ENCODE measurements at regions not wholly inside any gene's neighbourhood (a gene's known extent, or its start where the extent isn't known, plus 50 kb on each side); places are given as distances from the start of the nearest gene placed in this dataset.
"Not testable (repeated sequence)": the region's sequence is repeated elsewhere in the genome, so short reads cannot be mapped to it uniquely, and the experiment has no call there.

DNA sequence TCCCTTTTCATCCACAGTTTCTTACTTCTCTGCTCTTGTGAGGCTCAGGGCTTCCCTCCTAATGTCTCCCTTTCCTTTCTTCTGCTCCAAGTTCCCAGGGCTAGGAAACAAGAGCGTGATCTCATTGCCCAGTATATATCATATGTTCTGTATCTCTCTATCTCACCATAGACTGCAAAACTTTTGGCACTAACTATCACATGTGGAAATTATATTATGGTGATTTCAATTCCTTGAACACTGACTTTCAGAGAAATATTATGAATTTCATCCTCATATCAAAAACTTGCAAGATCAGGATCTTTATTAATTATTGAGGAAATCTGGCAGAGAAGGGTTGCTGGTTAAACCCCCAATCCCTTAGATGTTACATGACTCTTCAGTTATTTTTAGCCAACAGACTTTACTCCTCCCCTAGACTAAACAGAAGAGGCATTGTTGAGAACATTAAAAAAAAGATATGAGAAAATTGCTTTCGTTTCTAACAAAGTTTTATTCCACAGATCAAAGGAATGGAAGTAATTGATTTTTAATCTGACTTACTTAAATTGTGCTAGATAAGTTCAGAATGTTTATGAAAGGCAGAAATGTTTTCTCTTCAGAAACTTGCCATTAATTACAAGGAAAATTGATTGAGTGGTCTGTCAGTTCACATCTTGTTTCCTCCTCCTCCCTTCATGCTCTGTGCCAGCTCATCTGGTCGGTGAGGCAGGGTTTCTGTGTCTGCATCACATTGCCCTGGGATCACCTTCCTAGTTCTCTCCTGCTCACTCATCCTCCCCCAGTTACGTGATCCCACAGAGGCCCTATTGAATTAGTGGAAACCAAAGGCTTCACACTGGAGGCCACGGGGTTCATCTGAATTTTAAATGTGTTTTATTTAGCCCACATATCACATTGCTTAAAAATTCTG lies 378.5 kb downstream of the LMO7 start:
- no peak for DNase-seq (ENCODE audit: low read depth)

DNA sequence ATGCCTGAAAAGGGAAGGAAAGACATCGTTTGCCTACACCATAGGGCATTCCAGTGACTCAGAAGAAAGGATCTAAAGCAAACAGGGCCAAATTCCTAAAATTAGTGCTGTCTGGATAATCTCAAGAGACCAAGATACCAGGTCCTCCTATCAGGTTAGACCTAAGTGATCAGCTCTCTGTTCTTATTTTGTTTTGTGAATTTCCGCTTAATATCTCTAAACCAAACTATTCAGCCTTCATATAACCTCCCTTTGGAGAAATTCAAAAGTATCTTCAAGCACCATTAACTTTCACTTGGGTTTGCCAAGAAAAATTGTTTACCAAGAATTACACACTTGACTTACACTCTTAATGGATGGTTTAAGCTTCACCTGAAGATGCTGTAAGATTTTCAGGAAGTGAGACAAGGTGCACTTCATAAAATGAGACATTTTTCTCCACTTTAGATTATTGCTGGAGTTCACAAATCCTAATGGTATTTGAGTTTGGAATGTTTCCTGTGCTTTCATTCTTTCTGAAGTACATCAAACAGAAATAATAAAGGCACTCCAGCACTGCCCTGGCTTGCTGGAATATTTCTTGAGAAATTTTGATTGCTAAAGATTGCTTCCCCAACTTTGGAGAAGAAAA lies 376.1 kb downstream of the LMO7 start:
- DNase-seq (ENCODE audit: low read depth): no peak

DNA sequence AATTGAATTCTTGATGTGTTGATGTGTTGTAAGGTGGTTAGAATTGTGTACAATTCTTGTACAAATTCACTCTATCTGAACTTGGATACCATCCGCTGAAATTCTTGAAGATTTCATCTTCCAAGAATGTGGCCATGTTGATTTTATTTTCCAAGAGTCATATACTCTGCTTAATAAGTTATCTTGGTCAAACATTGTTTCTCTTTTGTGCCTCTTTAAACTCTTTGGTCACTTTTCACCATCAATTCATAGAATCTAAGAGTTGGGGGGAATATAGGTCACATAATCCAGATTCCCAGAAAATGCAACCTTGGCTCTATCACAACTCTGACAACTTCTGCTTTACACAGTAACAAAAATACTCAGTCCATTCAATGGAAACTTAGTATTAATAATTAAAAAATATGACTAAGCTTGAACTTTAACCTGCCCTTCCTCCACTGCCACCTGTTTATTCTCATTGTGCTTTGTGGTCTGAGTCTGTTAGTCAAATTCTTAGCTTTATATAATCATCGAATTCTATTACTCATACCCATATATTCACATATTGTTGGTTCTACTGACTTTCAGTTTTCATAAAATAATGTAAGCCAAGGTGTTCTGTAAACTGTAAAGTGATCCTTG lies 373.2 kb downstream of the LMO7 start:
- no peak for DNase-seq (ENCODE audit: low read depth)

DNA sequence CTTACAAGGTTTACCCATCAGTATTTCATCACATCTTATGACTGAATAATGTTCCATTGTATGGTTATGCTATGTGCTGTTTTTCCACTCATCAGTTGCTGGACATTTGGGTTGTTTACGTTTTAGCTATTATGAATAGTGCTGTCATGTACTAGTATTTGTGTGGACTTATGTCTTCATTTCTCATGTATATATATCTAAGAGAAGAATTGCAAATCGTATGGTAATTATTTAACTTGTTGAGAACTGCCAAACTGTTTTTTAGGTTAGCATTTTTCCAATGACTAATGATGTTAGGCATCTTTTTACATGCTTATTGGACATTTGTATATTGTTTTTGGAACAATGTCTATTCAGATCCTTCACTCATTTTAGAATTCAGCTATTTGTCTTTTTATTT lies 368.3 kb downstream of the LMO7 start:
- no peak for DNase-seq (ENCODE audit: low read depth)

DNA sequence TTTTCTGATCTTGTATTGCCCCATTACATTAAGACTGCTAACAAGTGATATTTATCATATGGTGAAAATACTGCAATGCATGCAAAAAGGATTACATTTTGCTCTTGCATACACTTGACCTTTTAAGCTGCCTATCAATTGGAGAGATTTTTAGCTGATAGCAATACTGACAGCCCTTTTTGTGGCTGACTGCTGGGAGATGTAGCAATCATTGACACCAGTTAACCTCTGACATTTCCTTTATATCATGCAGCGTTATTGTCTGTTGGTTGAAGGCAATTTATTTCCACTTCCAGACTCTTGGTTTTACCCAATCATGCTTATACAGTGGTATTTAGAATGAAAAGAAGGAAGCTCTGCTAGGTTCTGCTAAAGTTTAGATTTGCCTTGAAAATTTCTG lies 364.0 kb downstream of the LMO7 start:
- DNase-seq (ENCODE audit: low read depth): no peak

DNA sequence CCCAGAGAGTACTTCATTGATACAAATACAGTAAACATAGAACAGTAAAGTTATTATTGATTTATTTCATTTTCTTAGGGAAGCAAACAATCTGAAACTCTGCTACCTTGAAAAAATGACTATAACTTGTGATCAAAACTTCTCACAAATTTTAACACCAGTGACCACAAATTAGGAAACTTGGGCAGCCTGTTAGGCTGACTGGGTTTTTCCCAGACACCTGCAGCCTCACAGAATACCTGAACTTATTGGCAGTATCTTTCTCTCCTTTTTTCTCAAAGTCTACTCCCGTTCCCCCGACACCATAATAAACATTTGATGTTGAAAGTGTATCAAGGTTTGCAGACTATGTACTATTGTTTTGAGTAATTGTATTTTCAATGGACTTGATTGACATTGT lies 360.5 kb downstream of the LMO7 start:
- DNase-seq (ENCODE audit: low read depth): no peak

DNA sequence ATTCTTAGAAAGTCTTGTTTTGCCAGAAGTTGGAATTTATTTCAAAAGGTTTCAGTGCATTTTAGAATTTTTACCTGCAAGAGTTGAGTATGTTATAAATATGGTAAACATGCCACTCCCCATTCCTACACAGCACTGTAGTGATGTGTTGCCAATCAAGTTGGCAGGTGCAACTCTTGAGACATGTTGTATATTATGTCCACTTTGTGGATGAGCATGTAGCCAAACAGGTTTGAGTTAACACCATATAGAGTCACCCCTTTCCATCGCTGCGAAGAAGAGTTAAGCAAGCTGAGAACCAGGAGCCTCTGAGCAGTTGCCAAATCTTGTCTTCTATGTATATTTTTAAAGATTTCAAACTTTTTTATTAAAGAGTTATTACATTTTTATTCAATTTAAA lies 359.8 kb downstream of the LMO7 start:
- DNase-seq (ENCODE audit: low read depth): no peak

DNA sequence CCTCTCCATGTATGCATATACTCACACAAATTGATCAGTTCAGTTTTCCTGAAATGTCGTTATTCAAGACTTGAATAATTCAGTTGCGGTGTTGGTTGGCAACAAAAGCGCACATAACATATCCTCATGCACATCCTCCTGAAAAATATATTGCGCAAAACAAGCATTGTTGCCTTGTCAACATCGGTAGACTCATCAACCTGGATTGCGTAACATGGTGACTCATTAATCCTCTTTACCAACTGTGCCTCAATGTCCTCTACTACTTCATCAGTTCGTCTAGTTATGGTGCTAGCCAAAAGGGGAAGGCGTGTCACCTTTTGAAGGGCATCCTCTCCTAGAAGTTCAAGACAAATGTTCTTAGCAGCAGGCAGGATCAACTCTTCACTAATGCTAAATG lies 357.7 kb downstream of the LMO7 start:
- no peak for DNase-seq (ENCODE audit: low read depth)

DNA sequence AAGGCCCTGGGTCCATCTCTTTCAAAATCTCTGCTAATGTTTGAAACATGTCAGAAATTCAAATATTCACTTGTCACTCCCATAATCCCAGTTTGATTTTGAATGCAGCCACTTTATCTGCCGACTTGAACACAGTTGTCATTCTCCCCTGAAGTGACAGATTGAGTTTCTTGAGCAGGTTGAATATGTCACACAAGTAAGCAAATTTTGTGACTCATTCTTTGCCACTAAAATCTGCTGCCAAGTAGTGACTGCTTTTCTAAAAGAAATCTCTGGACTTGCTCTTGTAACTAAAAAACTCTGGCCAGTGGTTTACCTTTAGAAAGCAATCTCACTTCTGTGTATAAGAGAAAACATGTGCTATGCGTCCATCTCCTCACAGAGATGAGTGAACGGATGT lies 357.1 kb downstream of the LMO7 start:
- no peak for DNase-seq (ENCODE audit: low read depth)

DNA sequence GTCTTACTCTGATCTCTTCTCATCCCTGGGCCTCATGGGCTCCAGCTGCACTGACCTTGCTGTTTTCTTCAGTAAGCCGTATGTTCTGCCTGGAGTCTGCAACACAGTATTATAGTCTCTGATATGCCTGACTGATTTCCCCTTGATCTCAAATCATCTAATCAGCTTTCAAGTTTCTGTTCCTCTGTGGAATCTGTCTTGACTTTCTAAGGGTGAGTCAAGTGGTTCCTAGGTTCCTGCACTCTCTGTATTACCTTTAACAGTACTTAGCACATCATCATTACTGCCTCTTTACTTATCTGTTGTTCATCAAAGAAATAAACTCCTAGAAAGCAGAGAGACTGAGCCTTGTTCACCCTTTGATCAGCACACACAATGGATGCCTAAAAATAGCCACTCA lies 350.7 kb downstream of the LMO7 start:
- no peak for DNase-seq (ENCODE audit: low read depth)

DNA sequence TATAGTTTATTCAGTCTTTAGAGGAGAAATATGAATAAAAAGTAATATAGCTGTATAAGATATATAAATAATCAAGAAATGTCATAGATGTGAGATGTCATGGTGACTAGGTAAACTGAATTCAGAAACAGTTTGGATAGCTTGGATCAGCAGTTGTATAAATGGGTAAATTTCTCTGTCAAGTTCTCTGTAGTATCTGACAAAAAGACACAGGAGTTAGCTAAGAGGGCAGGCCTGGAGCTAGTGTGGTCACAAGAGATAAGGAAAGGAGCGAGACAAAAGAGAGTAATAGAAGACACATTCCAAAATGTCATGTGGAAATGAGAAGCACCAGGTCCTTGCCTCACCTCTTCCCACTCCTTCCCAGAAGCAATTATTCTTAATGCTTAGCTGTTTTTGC lies 349.0 kb downstream of the LMO7 start:
- DNase-seq (ENCODE audit: low read depth): no peak

DNA sequence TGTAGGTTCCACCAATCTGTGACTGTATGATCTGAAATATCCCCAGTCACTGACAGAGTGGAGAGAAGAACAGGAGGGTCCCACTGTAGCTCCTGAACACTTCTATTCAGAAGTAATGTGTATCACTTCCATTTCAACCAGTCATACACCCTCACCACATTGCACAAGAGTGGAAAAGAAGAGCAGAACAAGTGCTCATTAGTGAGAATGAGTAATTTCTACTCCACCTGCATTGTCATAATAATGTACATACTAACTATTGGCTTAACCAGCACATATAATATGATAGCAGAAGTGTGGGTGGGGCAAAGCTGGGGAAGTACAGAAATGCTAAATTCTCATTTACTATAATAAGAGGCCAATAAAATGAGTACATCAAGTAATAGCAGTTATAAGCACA lies 342.7 kb downstream of the LMO7 start:
- DNase-seq (ENCODE audit: low read depth): no peak

DNA sequence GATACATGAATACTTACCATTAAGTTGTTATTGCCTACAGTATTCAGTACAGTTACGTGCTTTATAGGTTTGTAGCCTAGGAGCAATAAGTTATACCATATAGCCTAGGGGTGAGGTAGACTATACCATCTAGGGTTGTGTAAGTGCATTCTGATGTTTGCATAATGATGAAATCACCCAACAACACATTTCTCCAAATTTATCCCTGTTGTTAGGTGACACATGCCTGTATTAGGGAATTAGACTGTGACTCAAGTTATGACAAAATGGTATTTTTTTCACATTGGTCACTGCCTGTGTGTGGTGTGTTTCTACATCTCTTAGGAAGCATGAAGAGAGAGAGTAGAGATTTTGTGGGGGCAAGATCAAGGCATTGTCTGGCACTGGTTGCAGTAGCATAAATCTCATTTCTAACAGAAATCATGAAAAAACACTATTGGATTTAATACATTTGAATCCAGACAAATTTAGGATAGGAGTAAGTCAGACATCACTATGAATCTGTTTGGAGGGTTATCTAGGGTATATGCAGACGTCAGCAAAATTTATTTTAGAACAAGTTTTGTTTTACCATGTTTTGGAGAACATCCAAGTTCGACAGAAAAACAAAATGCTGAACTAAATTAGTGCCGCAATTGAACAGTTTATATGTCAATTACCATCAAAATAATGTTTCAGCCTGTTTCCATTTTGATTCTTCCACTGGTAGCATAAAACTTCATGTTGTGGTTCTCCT lies 332.1 kb downstream of the LMO7 start:
- DNase-seq (ENCODE audit: low read depth): no peak

DNA sequence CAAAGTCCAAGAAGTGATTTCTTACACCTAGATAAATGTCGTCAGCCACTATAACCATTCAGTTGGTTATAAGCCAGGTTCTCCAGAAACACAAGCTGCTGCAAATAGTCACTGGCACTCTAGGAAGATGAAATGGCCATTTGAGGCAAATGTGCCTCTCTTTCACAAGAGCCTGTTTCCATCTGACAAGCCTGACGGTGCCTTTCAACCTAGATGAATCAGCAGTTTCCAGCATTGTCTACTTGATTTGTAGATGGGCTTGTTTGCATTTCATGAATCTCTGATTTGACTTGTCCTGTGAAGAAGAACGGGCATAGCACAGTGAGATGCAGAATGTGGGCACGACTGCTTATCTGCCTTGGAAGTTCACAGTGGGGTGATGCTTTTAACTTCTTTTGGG lies 327.2 kb downstream of the LMO7 start:
- DNase-seq (ENCODE audit: low read depth): no peak

DNA sequence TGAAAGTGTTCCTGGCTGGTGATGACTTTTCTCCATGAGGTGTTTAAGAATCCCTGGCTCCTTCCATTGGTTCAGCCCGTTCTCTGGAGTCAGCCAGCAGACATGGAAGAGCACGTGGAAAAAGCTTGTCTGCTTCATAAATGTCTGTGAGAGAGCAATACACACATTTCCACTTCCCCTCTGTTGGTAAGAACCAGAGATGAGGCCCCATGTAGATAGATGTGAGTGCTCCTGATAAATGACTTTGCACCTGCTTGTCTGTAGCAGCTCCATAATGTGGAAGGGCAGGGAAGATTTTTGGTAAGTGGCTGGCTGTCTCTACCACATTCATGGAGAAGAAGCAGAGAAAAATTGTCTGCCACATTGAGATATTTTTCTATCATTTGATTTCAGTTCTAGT lies 325.8 kb downstream of the LMO7 start:
- DNase-seq (ENCODE audit: low read depth): no peak

DNA sequence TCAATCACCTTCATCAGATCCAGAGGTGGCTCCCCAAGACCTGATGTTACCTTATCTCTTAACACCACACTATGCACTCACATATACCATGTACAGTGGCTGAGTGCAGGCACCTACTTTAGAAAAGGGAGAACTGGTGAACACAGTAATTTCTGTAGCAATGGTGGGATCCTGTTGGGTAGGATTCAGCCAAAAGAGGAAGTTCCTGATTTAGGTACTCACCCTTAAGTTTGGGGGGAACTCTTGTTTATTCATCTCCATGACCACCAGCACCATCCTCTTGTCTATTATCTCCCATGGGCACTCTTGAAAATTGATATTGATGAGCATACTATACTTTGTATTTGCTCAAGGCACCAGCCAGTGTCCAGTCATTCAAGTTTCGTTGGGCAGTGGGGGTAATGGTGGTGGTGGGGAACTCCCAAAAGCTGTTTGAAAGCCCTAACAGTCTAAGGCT lies 324.4 kb downstream of the LMO7 start:
- DNase-seq (ENCODE audit: low read depth): no peak

DNA sequence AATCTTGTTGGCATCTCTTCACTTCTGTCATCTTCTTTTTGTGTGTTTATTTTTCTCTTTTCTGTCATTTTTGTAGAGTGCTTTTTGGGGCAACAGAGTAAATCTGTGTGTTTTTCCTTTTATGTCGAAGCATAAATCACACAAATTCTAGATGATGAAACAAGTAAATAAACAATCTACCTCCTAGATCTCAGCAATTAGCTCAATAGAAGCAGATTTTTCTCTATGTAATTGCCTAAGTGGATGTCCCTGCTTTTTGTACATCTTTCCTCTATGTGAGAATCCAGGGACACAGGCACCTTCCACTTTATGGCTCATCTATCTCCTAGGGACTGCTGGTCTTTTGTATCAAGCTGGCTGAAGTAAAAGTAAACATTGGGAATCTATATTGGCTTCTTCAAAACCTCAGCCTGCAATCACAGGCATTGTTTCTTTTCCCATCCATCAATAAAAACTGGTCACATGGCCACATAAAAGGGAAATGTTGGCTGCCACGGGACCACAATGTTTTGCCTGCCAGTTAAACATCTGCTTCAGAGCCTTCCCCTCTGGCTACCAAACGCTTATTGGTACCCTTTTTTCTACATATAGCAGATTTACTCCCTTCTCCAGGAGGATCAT lies 323.8 kb downstream of the LMO7 start:
- DNase-seq (ENCODE audit: low read depth): no peak

DNA sequence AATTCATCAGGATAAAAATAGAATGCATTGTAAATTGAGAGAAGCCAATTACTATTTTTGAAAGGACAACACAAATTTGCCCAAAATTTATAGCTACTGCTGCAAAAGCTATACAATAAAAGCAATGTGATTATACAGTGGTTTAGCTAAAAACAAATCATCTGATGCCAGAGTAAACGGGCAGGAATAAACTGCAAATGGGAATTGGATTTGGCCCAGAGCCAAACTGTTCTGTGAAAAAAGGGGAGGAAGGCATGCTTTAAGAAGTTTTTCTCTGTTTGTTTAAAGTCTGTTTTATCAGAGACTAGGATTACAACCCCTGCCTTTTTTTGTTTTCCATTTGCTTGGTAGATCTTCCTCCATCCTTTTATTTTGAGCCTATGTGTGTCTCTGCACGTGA lies 317.5 kb downstream of the LMO7 start:
- not testable (repeated sequence) for DNase-seq (ENCODE audit: low read depth)

DNA sequence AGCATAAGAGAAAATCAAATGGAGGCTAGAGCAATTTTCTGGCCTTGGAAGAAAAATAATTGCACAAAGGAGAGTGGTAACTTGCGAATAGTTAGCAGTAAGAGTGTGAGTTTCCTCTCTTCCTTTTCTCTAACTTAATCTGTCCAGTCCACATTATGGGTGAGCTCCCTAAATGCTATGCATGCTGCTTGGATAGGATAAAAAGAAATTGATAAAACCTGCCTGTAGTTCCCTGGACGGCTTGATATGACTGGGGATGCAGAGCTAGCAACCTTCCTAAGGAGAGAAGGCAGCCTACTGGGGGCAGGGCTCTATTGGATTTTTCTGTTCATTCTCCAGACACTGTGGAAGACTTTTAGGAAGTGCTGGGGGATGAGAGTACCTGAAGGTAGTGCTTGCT lies 311.3 kb downstream of the LMO7 start:
- DNase-seq (ENCODE audit: low read depth): no peak

DNA sequence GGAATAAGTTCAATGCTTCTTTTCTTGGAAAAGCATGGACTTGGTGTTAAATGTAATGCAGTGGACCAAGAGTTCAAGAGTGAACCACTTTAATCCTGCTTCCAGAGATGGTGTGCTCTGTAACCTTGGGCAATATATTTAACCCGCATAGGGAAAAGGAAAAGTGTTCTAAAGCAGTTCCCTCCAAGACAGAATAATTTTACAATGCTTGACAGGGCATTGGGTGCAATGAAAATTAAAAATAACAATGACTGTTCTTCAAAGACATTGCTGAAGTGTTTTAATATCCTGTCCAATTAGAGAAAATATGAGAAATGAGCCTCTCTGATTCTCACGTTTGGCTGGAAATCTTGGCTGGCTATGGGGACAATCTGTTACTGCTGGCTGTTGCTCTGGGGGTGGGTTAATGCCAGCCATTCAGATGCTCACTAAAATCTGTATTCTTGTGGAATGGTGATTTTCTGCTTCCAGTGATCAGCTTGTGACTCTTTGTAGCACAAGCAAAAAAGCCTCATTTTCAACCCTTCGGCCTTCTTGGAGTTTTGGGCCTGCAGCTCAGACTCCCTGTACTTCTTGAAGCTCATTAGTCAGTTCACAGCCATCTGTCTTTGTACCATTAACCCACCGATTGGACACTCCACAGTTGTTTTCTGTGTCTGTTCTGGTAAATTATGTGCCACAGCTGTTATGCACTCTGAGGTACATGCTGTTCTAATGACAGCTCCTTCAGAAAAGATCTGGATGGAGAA lies 310.6 kb downstream of the LMO7 start:
- no peak for DNase-seq (ENCODE audit: low read depth)

DNA sequence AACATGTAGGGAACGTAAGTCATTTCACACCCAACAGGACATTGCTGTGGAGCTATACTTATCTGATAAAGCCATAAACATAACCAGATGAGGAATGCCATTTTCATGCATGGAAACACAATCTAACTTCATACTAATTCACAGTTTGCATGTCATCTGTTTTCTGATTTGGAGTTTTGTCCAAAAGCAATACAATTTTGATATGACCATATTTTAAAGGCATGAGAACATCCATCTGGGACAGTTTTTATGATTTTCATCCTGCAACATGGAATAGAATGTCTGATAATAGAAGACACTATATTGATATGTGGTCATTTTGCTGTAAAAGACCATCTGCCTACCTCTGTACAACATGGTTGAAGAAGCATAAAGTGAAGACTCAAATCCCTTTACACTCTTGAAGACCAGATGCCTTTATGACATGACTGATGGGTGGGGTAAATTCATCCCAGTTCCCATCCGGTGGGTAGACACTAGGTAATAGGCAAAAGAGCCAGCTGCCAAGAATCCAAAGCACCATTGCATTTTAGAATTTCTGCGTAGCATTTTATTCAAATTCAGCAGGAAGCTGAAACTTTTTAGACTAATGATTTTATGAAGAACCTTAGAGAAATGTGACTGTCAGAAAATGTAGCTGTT lies 309.8 kb downstream of the LMO7 start:
- DNase-seq (ENCODE audit: low read depth): no peak
